K562 (cell line): ENCODE measurements at regions not wholly inside any gene's neighbourhood (a gene's known extent, or its start where the extent isn't known, plus 50 kb on each side); places are given as distances from the start of the nearest gene placed in this dataset.

Source experiments
- ATAC-seq: fragments of 200-7000 bp; cut with Tn5 transposase; 3 replicates; pipeline ENCODE4 v1.9.1; 2020; ENCODE audit warnings: moderate library complexity
- BruUV-seq: library from RNA; stranded (reverse); fragments of 400-500 nt; replicated peaks from 2 replicates; lab custom pipeline; 2021; lab: Mats Ljungman, UMichigan
- CTCF ChIA-PET: fragments of 300-600 bp; formaldehyde crosslinking; extraction: SDS; loops from one replicate; lab custom pipeline; 2021; ENCODE audit warnings: low intra/inter-chr PET ratio; lab: Yijun Ruan, JAX
- POLR2A ChIA-PET: fragments of 300-600, 350-650 bp; sonication (Branson Sonifier 250); formaldehyde crosslinking; extraction: SDS; loops from one replicate; lab custom pipeline; 2021; ENCODE audit warnings: antibody characterized with exemption, inconsistent platforms; lab: Yijun Ruan, JAX
- DNase-seq, 4 experiments: peaks; one replicate each; pipeline versions ENCODE4 v3.0.0 to v3.0.0-alpha.2; 2011 to 2018; ENCODE audit warnings: low spot score in 3 of 4, mixed read lengths in 3 of 4; ENCODE audit errors: extremely low read depth in 1 of 4
- FAIRE-seq: peaks from 2 replicates; lab custom pipeline; 2011; peaks lifted over from hg19 to GRCh38; lab: Jason Lieb, UNC
- H2AFZ ChIP-seq: 2 replicates; pipeline ENCODE4 v1.6.0; 2011; ENCODE audit warnings: low read depth, low read length, control low read depth, inconsistent platforms
- H3K27ac ChIP-seq: fragments of 200-600 bp; 3 replicates; pipeline ENCODE4 v1.8.0; 2011; ENCODE audit warnings: low read depth, mild to moderate bottlenecking, control low read depth, inconsistent platforms, low read length, moderate library complexity, mixed read lengths; ENCODE audit errors: extremely low read depth
- H3K27me3 ChIP-seq, 2 experiments: fragments of 300-600 bp in 1 of 2; 2 replicates in 1 of 2; 3 replicates in 1 of 2; pipeline versions ENCODE4 v1.6.0 to v1.8.0; 2011; ENCODE audit warnings: inconsistent platforms in 2 of 2, low read length in 2 of 2, mild to moderate bottlenecking in 1 of 2, mixed read lengths in 1 of 2, moderate library complexity in 1 of 2; ENCODE audit not compliant: control insufficient read depth in 2 of 2, insufficient read depth in 2 of 2
- H3K36me3 ChIP-seq: fragments of 300-600 bp; 3 replicates; pipeline ENCODE4 v1.8.0; 2011; ENCODE audit warnings: mild to moderate bottlenecking, low read length, inconsistent platforms; ENCODE audit not compliant: control insufficient read depth, insufficient read depth
- H3K4me1 ChIP-seq, 2 experiments: fragments of 200-600 bp in 1 of 2; replicated peaks in 1 of 2; 2 replicates in 1 of 2; 3 replicates in 1 of 2; pipeline versions ENCODE4 v1.5.1 to v1.8.0; 2011; ENCODE audit warnings: inconsistent platforms in 2 of 2, low read length in 2 of 2, mild to moderate bottlenecking in 1 of 2, mixed read lengths in 1 of 2, moderate library complexity in 1 of 2; ENCODE audit not compliant: control insufficient read depth in 2 of 2, insufficient read depth in 2 of 2
- H3K4me2 ChIP-seq: 2 replicates; pipeline ENCODE4 v1.6.1; 2011; ENCODE audit warnings: low read length, control low read depth, inconsistent platforms, mixed read lengths; ENCODE audit not compliant: insufficient read depth
- H3K4me3 ChIP-seq: fragments of 200-600 bp; sonication (generic), shearing (Covaris generic); 2 replicates; pipeline ENCODE4 v1.5.1; 2016; ENCODE audit warnings: control low read depth, inconsistent platforms
- H3K79me2 ChIP-seq: fragments of 200-600 bp; 3 replicates; pipeline ENCODE4 v1.8.0; 2011; ENCODE audit warnings: low read length, inconsistent platforms; ENCODE audit not compliant: control insufficient read depth, insufficient read depth
- H3K9ac ChIP-seq, 2 experiments: 2 replicates each; pipeline versions ENCODE4 v1.6.0 to v1.6.1; 2011; ENCODE audit warnings: low read depth in 2 of 2, low read length in 2 of 2, control low read depth in 1 of 2, inconsistent platforms in 1 of 2, mild to moderate bottlenecking in 1 of 2, mixed read lengths in 1 of 2; ENCODE audit not compliant: insufficient read depth in 1 of 2
- H3K9me1 ChIP-seq: one replicate; pipeline ENCODE4 v1.6.0; 2011; ENCODE audit warnings: inconsistent platforms, mild to moderate bottlenecking, low read length, moderate library complexity; ENCODE audit not compliant: control insufficient read depth, insufficient read depth
- H3K9me3 ChIP-seq: replicated peaks from 2 replicates; pipeline ENCODE4 v1.5.1; 2011; ENCODE audit warnings: low read depth, low read length, inconsistent platforms; ENCODE audit not compliant: control insufficient read depth, insufficient read depth
- H4K20me1 ChIP-seq: replicated peaks from 2 replicates; pipeline ENCODE4 v1.6.1; 2011; ENCODE audit warnings: low read length, inconsistent platforms, mixed read lengths; ENCODE audit not compliant: control insufficient read depth, insufficient read depth
- CREB3 ChIP-seq: fragments of 450-650 bp; conservative IDR thresholded peaks from 2 replicates; pipeline ENCODE4 v1.6.1; 2016; ENCODE audit warnings: missing genetic modification characterization, low read depth, mild to moderate bottlenecking, missing compliant biosample characterization, moderate library complexity
- FOXJ3 ChIP-seq: sonication (generic); formaldehyde crosslinking; IDR thresholded peaks from 2 replicates; pipeline ENCODE4 v1.4.0; 2020; ENCODE audit warnings: mild to moderate bottlenecking, missing genetic modification reagents
- GATA2 ChIP-seq: sonication (generic); formaldehyde crosslinking; IDR thresholded peaks from 2 replicates; pipeline ENCODE4 v1.4.0; 2020; ENCODE audit warnings: mild to moderate bottlenecking, missing genetic modification reagents
- HDAC2 ChIP-seq: fragments of 450-650 bp; IDR thresholded peaks from 2 replicates; pipeline ENCODE4 v1.6.1; 2016; ENCODE audit warnings: mild to moderate bottlenecking
- L3MBTL2 ChIP-seq: fragments of 450-650 bp; IDR thresholded peaks from 2 replicates; pipeline ENCODE4 v1.6.1; 2016; ENCODE audit warnings: mild to moderate bottlenecking, moderate library complexity
- NR2C1 ChIP-seq, 2 experiments: fragments of 450-650 bp; IDR thresholded peaks; 2 replicates each; pipeline ENCODE4 v1.6.1; 2017; ENCODE audit warnings: mild to moderate bottlenecking in 2 of 2, antibody characterized with exemption in 1 of 2, inconsistent platforms in 1 of 2, missing compliant biosample characterization in 1 of 2, missing genetic modification characterization in 1 of 2
- RNF2 ChIP-seq: sonication (generic); IDR thresholded peaks from 2 replicates; pipeline ENCODE4 v1.6.1; 2016
- ZNF57 ChIP-seq: fragments of 450-650 bp; formaldehyde crosslinking; IDR thresholded peaks from 2 replicates; pipeline ENCODE4 v1.4.0; 2020; ENCODE audit warnings: mild to moderate bottlenecking, moderate library complexity
- ZNF717 ChIP-seq: fragments of 250-450 bp; sonication (Bioruptor Pico); IDR thresholded peaks from 2 replicates; pipeline ENCODE4 v1.5.0; 2021
- WGBS: fragments of 100-300 bp; shearing (Covaris generic); methylation state at CpG from one replicate; pipeline ENCODE4 v1.1.6; 2016; ENCODE audit warnings: low coverage, mixed read lengths; ENCODE audit not compliant: insufficient coverage; ENCODE audit errors: missing lambda C conversion rate; 5-methylcytosine and 5-hydroxymethylcytosine counted together
- in situ Hi-C: fragments of 300-500 bp; cut with MboI; formaldehyde crosslinking; loops from 4 replicates; pipeline ENCODE4 v1.15.0; 2018; ENCODE audit warnings: inconsistent platforms, mixed read lengths
- intact Hi-C: fragments of 100-400 bp; cut with micrococcal nuclease; formaldehyde crosslinking; loops from 2 replicates; pipeline ENCODE4 v1.14.2; 2022
- TF ChIP-seq, protein P1 (sequence below), 2 experiments: fragments of 450-650 bp; IDR thresholded peaks; 2 replicates each; pipeline ENCODE4 v1.6.1; 2018; ENCODE audit warnings: mild to moderate bottlenecking in 2 of 2, low read depth in 1 of 2; ENCODE audit not compliant: partially characterized antibody in 2 of 2
- TF ChIP-seq, protein P2 (sequence below): fragments of 450-650 bp; formaldehyde crosslinking; IDR thresholded peaks from 2 replicates; pipeline ENCODE4 v1.4.0; 2022; ENCODE audit warnings: mild to moderate bottlenecking, moderate library complexity
- TF ChIP-seq, protein P3 (sequence below), 2 experiments: fragments of 450-650 bp; IDR thresholded peaks; 2 replicates each; pipeline ENCODE4 v1.6.1; 2016

DNA sequence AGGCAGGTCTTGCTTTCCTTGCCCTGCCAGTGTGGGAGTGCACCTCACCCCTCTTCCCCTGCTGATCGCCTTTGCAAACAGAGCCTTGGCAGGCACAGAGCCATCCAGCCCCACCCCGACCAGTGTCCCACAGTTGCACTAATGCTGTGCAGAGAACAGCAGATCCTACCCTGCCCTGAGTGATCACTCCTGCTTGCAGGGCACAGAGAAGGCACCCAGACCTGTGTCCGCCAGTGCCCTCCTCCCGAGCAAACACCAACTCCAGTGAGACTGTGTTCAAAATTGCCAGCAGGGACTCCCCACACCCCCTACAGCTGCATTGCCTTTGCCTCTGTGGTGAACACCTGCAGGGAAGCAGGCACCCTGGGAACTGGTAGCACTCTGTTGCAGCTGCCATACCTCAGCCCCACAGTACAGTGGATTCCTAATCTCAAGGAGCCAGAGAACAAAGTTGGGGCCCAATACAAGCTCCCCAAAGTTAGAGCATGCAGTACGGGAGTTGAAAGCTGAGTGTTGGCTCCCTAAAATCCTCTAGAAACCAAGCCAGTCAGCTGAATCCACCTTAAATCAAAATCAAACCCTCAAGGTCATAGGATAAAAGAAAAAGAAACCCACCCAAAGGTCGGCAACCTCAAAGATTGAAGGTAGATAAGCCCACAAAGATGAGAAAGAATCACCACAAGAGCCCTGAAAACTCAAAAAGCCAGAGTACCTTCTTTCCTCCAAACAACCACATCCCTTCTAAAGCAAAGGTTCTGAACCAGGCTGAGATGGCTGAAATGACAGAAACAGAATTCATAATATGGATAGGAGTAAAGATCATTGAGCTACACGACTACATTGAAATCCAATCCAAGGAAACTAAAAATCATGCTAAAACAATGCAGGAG, 92.9 kb upstream of the PIK3R1 start:
- ATAC-seq (no peak), DNase-seq (no peak), FAIRE-seq (no peak)
- H3K36me3 ChIP-seq, result no peaks in the 10 kb centered on the region
- no peaks in the 10 kb centered on the region for H3K9me1 ChIP-seq
- H3K4me1 ChIP-seq, result no peaks in the 10 kb centered on the region
- no peaks in the 10 kb centered on the region for H3K9me3 ChIP-seq
- in situ Hi-C loops, result no loop called here
- H3K4me2 ChIP-seq, result no peak overlapping the region
- BruUV-seq, result no TSS peak
- ChIA-PET POLR2A (interaction anchor here (0.6 kb wide), 1 partner anchor 738 kb away, joined by 3 read pairs; no protein-coding TSS in a partner anchor), CTCF (no interaction called here)
- H3K9ac ChIP-seq, result no peak overlapping the region
- no peak overlapping the region for H3K27ac ChIP-seq
- no peak overlapping the region for H2AFZ ChIP-seq
- WGBS, result 0% methylated on average over 7 of the region's 7 CpGs
- no peaks in the 10 kb centered on the region for H4K20me1 ChIP-seq
- H3K79me2 ChIP-seq, result no peaks in the 10 kb centered on the region
- no peak overlapping the region for H3K4me3 ChIP-seq
- intact Hi-C loops, result no loop called here
- H3K27me3 ChIP-seq, result peaks cover 0 to 4% of the 10 kb centered on the region in 2 experiments; a peak in 2 of 5 replicates
- TF ChIP-seq RNF2, result no peak
- TF ChIP-seq HDAC2, result no peak
- TF ChIP-seq, protein P1, sequence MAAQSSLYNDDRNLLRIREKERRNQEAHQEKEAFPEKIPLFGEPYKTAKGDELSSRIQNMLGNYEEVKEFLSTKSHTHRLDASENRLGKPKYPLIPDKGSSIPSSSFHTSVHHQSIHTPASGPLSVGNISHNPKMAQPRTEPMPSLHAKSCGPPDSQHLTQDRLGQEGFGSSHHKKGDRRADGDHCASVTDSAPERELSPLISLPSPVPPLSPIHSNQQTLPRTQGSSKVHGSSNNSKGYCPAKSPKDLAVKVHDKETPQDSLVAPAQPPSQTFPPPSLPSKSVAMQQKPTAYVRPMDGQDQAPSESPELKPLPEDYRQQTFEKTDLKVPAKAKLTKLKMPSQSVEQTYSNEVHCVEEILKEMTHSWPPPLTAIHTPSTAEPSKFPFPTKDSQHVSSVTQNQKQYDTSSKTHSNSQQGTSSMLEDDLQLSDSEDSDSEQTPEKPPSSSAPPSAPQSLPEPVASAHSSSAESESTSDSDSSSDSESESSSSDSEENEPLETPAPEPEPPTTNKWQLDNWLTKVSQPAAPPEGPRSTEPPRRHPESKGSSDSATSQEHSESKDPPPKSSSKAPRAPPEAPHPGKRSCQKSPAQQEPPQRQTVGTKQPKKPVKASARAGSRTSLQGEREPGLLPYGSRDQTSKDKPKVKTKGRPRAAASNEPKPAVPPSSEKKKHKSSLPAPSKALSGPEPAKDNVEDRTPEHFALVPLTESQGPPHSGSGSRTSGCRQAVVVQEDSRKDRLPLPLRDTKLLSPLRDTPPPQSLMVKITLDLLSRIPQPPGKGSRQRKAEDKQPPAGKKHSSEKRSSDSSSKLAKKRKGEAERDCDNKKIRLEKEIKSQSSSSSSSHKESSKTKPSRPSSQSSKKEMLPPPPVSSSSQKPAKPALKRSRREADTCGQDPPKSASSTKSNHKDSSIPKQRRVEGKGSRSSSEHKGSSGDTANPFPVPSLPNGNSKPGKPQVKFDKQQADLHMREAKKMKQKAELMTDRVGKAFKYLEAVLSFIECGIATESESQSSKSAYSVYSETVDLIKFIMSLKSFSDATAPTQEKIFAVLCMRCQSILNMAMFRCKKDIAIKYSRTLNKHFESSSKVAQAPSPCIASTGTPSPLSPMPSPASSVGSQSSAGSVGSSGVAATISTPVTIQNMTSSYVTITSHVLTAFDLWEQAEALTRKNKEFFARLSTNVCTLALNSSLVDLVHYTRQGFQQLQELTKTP (IDR thresholded peaks at IDR 0.05; ENCODE audit: low read depth in 1 of 2, partially characterized antibody in 2 of 2), result no peak
- TF ChIP-seq ZNF717 (CRISPR knock-in tag), result no peak
- no peak for TF ChIP-seq L3MBTL2
- TF ChIP-seq, protein P2, sequence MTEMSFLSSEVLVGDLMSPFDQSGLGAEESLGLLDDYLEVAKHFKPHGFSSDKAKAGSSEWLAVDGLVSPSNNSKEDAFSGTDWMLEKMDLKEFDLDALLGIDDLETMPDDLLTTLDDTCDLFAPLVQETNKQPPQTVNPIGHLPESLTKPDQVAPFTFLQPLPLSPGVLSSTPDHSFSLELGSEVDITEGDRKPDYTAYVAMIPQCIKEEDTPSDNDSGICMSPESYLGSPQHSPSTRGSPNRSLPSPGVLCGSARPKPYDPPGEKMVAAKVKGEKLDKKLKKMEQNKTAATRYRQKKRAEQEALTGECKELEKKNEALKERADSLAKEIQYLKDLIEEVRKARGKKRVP (CRISPR knock-in tag), result no peak
- no peak for TF ChIP-seq FOXJ3 (CRISPR knock-in tag)
- TF ChIP-seq GATA2 (CRISPR knock-in tag), result no peak
- TF ChIP-seq NR2C1 (IDR thresholded peaks at IDR 0.05), result no peak
- TF ChIP-seq NR2C1 (tag; IDR thresholded peaks at IDR 0.05), result no peak
- TF ChIP-seq, protein P3, sequence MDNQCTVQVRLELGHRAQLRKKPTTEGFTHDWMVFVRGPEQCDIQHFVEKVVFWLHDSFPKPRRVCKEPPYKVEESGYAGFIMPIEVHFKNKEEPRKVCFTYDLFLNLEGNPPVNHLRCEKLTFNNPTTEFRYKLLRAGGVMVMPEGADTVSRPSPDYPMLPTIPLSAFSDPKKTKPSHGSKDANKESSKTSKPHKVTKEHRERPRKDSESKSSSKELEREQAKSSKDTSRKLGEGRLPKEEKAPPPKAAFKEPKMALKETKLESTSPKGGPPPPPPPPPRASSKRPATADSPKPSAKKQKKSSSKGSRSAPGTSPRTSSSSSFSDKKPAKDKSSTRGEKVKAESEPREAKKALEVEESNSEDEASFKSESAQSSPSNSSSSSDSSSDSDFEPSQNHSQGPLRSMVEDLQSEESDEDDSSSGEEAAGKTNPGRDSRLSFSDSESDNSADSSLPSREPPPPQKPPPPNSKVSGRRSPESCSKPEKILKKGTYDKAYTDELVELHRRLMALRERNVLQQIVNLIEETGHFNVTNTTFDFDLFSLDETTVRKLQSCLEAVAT (IDR thresholded peaks at IDR 0.05), result no peak
- TF ChIP-seq CREB3 (tag), result no peak
- TF ChIP-seq ZNF57 (CRISPR knock-in tag), result no peak
